NCI-H2227 (cell line): ENCODE measurements at regions not wholly inside any gene's neighbourhood (a gene's known extent, or its start where the extent isn't known, plus 50 kb on each side); places are given as distances from the start of the nearest gene placed in this dataset.
"Not testable (repeated sequence)": the region's sequence is repeated elsewhere in the genome, so short reads cannot be mapped to it uniquely, and the experiment has no call there.

Experiments
- DNase-seq: peaks from one replicate; lab custom pipeline; 2025; ENCODE audit not compliant: unreplicated experiment; lab: John Stamatoyannopoulos, UW

DNA sequence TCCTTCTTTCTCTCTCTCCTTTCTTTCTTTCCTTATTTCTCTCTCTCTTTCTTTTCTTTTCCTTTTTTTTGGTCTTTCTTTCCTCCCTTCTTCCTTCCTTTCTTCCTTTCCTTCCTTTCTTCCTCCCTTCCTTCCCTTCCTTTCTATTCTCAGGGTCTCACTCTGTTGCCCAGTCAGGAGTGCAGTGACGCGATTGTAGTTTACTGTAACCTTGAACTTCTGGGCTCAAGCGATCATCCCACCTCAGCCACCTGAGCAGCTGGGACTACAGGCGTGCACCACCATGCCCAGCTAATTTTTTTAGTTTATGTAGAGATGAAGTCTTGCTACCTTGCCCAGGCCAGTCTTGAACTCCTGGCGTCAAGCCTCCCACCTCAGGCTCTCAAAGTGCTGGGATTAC lies 83.8 kb upstream of the PPM1B start:
- no peak for DNase-seq

DNA sequence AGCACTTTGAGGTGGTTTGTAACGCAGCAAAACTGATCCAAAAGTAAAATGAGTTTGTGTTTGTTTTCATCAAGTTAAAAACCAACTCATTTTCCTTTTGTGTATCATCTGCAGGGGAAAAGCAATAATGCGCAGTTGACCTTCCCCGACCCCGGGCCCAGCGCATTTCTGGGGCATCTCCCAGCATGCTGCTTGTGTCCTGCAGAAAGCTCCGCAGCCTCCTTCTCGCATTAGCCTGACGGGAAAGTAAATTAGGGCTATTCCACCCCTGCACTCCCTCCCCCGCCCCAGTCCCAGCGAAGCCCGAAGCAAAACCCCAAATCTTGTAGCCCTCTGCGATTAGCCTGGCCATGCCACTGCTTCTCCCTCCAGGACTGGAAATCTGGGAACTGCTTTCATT lies 82.0 kb upstream of the PPM1B start:
- DNase-seq = no peak

- peak; percentile 87 for DNase-seq
Measured at GRCh38 chr2:44087036-44087713, 81.5 kb upstream of the PPM1B start.

GRCh38 chr2:44087714-44088092 lies 81.0 kb upstream of the PPM1B start:
- DNase-seq = no peak

DNA sequence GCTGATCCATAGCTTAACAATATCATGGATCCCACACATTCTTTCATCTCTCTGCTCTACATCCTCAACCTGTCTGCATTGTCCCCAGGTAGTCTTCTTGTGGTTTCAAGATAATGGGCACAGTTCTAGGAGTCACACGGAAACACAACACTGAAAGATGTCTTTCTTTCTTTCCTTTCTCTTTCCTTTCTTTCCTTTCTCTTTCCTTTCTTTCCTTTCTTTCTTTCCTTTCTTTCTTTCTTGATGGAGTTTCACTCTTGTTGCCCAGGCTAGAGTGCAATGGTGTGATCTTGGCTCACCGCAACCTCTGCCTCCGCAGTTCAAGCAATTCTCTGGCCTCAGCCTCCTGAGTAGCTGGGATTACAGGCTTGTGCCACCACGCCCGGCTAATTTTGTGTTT lies 76.2 kb upstream of the PPM1B start:
- not testable (repeated sequence) for DNase-seq

- DNase-seq = no peak
Measured at GRCh38 chr2:44093970-44094369, 74.7 kb upstream of the PPM1B start.

GRCh38 chr2:44097322-44097907 lies 71.3 kb upstream of the PPM1B start:
- DNase-seq = no peak

- no peak for DNase-seq
Measured at GRCh38 chr2:44098050-44098449, 70.6 kb upstream of the PPM1B start.

GRCh38 chr2:44098891-44099290 lies 69.8 kb upstream of the PPM1B start:
- DNase-seq = no peak

- no peak for DNase-seq
Measured at GRCh38 chr2:44100351-44100750, 68.3 kb upstream of the PPM1B start.

- DNase-seq = no peak
Measured at GRCh38 chr2:44101246-44101645, 67.4 kb upstream of the PPM1B start.

GRCh38 chr2:44102790-44103562 lies 65.7 kb upstream of the PPM1B start:
- no peak for DNase-seq

GRCh38 chr2:44103639-44104038 lies 65.0 kb upstream of the PPM1B start:
- DNase-seq = no peak

GRCh38 chr2:44104855-44105271 lies 63.8 kb upstream of the PPM1B start:
- DNase-seq = no peak

GRCh38 chr2:44106509-44106908 lies 62.2 kb upstream of the PPM1B start:
- DNase-seq = not testable (repeated sequence)

- DNase-seq = no peak
Measured at GRCh38 chr2:44107086-44107740, 61.5 kb upstream of the PPM1B start.

DNA sequence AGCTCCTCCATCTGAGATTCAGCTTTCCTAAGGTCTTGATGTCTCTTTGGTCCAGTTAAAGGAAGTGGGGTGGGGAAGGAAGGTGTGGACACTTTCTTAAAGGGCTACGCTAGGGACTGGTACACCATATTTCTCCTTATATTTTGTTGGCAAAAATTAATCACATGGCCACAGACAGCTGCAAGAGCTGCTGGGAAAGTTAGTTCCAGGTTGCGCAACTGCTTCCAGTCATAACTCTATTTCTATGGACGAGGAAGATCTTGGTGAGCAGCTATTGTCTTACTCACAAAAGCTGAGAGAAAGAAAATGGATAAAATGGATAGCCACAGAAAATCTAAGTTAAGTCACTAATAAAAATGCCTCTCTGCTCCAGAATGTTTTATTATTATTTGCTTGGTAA lies 60.7 kb upstream of the PPM1B start:
- DNase-seq = no peak

GRCh38 chr2:44109166-44109565 lies 59.5 kb upstream of the PPM1B start:
- no peak for DNase-seq

DNA sequence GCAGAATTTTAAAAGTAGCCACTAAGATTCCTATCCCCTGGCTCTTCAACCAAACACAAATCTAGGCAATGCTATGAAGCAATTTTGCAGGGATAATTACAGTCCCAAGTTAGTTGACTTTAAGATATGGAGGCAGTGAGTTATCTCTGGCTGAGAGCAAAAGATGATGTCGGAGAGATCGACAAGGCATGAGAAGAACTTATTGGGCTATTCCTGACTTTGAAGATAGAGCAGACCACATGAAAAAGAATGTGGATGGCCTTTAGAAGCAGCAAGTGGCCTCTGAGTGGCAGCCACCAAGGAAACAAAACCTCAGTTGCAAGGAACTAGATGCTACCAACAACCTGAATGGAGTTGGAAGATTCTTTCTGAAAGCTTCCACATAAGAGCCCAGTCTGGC lies 58.2 kb upstream of the PPM1B start:
- DNase-seq = no peak

GRCh38 chr2:44112096-44112495 lies 56.6 kb upstream of the PPM1B start:
- no peak for DNase-seq

GRCh38 chr2:44116319-44116718 lies 52.4 kb upstream of the PPM1B start:
- no peak for DNase-seq

DNA sequence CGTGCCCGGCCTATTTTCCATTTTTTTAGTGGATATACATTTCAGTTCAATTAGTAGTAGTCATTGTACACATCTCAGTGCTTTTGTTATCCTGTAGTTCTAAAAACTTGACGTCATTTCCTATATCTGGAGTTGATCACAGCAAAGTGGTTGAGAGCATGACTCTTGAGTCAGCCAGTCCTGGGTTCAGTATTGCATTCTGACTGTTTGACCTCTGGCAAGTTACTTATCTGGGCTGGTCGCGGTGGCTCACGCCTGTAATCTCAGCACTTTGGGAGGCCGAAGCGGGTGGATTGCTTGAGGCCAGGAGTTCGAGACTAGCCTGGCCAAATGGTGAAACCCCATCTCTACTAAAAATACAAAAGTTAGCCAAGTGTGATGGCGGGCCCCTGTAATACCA lies 50.4 kb upstream of the PPM1B start:
- DNase-seq = no peak
